Cardiac septum (tissue), 1 donor: ENCODE measurements at regions not wholly inside any gene's neighbourhood (a gene's known extent, or its start where the extent isn't known, plus 50 kb on each side); places are given as distances from the start of the nearest gene placed in this dataset.

Source experiments
- DNase-seq: peaks from one replicate; pipeline ENCODE4 v3.0.0-alpha.2; 2020; ENCODE audit warnings: low spot score
- intact Hi-C: fragments of 100-400 bp; cut with DNase I; formaldehyde crosslinking; loops from one replicate; pipeline ENCODE4 v1.14.0; 2022
- donor health status: DM: no; HTN: no; CAD: no.

DNA sequence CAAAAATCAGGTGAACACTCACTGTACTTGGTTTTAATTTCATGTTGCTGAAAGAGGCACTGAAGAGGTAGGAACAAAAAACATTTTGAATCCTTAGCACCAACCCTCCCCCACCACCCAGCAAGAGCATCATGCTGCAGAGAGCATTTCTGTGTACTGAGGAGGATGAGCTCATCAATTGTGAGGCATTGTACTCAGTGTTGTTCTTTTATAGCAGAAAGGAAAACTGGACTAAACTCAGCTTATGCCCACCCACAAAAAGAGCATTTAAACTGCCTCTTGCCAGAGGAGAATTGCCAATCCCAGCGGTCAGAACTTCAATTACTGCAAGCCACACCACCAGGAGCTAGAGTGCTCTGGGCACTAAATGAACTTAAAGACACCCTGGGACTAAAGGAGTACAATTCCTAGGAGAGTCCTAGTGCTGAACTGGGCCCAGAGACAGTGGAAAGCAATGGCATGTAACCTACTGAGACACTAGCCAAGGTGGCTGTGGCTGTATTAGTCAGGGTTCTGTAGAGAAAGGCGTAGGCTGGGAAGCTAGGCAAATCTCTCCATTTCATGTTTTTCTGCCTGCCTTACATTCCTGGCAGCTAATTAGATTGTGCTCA is 280.7 kb upstream of the KLHL4 start:
- DNase-seq = no peak
- intact Hi-C loops = no loop called here

DNA sequence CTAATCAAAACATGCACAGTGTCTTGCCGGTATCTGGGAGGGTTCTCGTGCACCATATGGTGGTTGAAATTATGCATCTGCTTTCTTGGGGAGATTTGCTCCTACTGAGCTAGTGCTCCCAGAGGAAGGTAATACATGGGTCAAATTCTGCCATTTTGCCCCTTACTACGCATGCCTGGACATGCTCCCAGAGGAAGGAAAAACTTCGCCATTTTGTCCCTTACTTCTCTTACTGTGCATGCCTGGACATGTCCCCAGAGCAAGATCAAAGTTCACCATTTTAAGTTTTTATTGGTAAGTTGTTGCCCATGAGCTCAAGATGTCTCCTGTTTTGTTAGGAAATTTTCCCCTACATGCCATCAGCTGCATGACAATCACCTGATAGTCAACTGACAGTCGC is 252.1 kb upstream of the KLHL4 start:
- no peak for DNase-seq
- intact Hi-C loops = no loop called here

DNA sequence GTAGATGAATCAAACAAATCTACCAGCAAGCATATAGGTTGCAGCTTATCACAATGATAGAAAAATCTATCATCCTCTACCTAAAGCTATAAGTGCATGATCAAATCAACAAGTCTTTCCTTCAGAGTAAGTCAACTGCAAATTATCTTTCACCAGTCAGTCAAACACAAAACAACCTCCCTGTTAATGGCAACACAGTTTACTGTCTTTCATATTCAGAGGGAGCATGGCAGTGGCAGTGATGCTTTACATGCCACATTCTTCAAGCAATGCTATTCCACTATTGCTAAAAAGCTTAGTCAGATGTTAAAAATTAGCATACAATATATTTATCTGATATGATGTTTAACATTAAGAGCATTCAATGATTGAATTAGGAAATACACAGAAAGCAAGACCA is 245.1 kb upstream of the KLHL4 start:
- intact Hi-C loops = no loop called here
- no peak for DNase-seq

DNA sequence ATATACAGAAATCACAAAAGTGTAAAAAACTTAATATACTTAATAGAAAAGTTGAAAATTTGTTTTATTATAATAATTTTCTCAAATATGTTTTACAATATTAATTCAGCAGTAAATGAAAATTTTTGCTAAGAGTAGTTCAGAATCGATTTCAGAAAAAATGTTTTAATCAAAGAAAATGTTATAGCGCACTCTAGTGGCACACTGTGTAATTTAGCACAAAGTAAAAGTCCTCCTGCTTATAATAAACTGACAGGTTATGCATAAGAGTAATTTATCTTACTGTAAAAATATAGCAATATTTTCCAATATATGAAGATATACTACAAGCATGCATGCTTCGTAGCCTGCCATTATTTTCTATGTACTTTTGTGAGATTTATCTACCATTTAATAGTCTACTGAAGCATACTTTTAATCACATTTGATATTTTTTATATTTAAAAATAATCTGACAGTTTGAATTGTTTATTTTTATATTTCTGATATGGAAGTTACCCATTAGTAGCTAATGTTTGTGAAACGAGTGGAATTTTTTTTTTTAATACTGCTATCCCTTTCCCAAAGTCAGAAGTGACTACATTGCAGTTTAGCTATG is 217.9 kb upstream of the KLHL4 start:
- intact Hi-C loops = no loop called here

GRCh38 chrX:87310780-87311179 is 206.8 kb upstream of the KLHL4 start:
- intact Hi-C loops = no loop called here
- DNase-seq = no peak

More for the DNA sequence above, 217.9 kb upstream of the KLHL4 start:
- DNase-seq = no peak

- no peak for DNase-seq
- intact Hi-C loops = no loop called here
Measured at GRCh38 chrX:87327267-87327666, 190.3 kb upstream of the KLHL4 start.

DNA sequence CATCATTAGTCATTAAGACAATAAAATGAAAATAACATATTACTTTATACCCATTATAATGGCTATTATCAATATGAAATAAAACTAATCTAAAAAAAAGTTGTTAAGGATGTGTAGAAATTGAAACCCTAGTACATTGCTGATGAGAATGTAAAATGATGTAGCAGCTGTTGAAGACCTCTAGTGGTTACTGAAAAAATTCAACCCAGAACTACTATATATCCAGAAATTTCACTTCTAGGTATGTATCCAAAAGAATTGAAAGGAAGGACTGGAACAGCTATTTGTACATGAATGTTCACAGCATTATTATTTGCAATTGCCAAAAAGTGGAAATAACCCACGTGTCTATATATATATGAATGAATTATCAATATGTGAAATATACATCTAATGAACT is 180.3 kb upstream of the KLHL4 start:
- intact Hi-C loops = loop anchor here (5.0 kb wide), 1 partner anchor 330 kb away; no protein-coding TSS in a partner anchor

DNA sequence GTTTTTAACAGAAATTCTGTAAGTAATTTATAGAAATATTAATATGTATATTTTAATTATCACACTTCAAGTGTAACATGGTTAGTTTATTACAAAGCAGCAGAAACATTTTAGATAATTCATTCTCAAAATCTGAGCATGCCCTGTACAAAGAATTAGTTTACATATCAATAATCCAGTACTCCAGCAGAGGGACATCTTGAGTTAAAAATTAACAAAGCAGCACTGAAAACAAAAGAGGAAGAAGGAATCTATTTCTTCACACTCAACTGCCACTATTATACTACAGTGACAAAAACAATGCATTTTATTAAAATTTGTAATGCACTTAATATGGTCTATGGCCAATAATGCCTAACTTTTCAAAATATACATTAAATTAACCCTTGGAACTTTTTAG is 179.1 kb upstream of the KLHL4 start:
- intact Hi-C loops = loop anchor here (5.0 kb wide), 1 partner anchor 329 kb away; no protein-coding TSS in a partner anchor
- no peak for DNase-seq

More for the DNA sequence above, 180.3 kb upstream of the KLHL4 start:
- no peak for DNase-seq

GRCh38 chrX:87370865-87371264 is 146.7 kb upstream of the KLHL4 start:
- no peak for DNase-seq
- intact Hi-C loops = no loop called here

DNA sequence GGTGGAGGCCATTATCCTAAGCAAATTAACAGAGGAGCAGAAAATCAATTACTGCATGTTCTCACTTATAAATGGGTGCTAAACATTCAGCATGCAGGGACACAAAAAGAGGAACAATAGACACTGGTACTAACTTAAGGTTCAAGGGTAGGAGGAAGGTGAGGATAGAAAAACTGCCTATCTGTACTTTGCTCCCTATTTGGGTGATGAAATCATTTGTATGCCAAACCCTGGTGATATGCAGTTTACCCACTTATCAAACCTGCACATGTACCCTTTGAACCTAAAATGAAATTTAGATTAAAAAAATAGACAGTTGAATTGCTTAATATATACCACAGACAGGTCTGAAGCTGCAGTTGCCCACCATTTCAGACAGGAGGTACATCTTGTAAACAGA is 143.3 kb upstream of the KLHL4 start:
- intact Hi-C loops = no loop called here
- no peak for DNase-seq

GRCh38 chrX:87376896-87377295 is 140.7 kb upstream of the KLHL4 start:
- no peak for DNase-seq
- intact Hi-C loops = no loop called here

DNA sequence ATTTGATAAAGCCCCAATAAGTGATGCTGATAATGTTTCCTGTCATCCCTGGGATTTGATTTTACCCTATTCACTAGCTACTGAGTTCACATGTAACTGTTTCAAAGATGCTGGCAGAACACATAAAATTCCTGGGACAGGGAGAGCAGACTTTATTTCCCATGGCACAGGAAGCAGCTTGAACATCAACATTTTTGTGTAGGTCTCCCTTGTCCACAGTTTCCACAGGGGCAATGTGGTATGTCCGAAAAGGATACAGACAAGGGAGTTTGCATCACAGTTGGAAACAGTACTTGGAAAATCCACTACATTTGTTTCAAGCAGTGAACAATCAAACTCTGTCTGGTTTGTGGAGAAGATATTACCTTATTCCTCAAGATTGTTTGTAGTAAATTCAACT is 129.2 kb upstream of the KLHL4 start:
- no peak for DNase-seq
- intact Hi-C loops = no loop called here

- DNase-seq = no peak
- intact Hi-C loops = no loop called here
Measured at GRCh38 chrX:87391742-87392141, 125.9 kb upstream of the KLHL4 start.

DNA sequence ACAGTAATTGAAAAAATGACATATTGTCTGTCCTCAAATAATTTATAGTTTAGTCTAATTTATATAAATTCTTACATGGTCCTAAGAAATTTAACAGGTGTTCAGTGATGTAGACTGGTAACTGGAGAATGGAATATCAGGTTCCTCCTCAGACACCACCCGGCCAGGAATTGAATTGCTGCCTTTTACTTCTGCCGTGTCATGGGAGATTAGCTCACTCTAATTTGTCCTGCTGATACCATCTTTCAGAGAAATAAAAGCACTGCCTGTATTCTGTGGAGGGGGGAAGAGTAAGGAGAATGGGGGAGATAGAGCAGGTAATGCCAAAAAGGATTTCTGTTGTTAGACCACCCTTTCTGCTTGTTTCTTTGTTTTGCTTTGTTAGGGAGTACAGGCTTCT is 125.2 kb upstream of the KLHL4 start:
- intact Hi-C loops = no loop called here
- no peak for DNase-seq

DNA sequence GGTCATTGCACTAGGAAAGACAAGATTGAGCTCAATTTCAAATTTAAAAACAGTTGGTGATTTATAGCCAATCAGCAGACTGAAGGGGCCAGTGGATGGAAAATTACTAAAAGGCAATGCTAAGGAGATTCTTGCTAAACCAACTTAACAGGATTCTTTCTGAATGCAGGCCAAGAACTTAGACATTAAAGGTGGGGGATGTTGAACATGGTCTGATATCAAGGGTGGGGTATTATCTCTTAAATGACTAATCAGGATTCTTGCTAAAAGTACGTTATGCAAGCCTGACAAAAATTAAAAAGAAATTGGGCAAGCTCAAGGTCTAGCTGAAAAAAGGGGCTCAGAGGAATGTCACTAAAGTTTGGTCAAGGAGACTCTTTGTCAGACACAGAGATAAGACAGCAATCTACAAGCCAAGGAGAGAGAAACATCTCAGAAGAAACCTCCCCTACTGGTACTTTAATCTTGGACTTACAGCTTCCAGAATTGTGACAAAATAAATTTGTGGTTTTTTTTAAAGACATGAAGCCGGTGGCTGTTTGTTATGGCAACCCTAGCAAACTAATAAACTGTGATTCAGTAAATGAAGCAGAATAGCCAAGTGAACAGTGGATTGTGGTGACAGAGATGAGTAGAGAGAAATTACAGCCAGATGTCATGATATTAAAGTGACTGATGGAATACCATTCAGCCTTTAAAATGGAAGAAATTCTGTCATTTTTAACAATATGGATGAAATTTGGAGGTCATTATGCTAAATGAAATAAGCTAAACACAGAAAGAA is 120.3 kb upstream of the KLHL4 start:
- intact Hi-C loops = no loop called here
- no peak for DNase-seq

DNA sequence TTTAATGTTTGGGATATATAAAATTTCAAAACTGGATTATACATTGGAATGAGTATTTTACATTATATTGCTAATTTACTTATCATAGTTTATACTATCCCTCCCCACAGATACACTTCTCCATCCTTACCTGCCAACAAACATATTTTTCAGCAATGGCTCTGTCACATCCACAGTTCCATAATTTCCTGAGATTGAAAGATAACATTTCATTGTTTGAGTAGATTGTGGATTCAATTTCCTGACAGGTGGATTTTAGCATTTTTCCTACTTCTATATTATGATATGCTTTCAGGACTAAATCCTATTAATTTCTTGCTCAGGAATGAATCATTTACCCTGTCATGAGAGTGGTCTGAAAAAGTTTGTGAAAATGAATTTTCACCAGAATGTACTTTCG is 115.3 kb upstream of the KLHL4 start:
- no peak for DNase-seq
- intact Hi-C loops = no loop called here

DNA sequence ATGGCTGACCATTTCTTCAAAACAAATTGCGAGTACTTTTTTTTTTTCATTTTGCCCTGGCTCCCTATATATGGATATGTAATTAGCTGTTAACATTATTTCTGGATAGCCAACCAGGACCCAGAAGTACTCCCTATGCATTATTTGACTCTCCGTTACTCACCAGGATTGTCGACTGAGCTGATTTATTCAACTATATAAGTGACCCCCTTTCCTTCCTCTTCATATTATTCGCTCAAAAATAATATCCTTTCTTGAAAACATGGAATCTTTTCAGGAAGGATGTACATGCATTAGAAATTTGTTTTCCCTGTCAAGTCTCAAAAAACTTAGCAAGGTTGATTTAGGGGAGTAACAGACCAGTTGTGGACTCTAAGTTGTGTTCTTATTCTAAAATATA is 114.1 kb upstream of the KLHL4 start:
- intact Hi-C loops = no loop called here
- DNase-seq = no peak

- intact Hi-C loops = no loop called here
Measured at GRCh38 chrX:87409113-87409841, 108.3 kb upstream of the KLHL4 start.

DNA sequence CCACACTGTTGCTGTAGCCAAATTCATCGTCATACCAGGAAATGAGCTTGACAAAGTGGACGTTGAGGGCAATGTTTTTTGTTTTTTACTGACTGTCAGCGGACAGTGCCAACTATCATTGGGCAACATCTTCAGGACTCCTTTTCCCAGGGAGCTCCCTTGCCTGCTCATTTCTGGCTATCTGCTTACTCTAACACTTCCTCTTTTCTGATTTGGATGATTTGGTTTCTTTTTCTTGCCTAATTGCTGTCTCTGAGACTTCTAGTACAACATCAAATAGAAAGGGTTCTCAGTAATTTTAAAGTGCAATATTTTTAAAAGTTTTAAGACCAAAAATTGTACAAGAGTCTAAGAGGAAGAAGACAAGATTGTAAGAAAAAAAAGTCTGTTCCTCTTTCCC is 92.0 kb upstream of the KLHL4 start:
- DNase-seq = no peak
- intact Hi-C loops = no loop called here

More at GRCh38 chrX:87409113-87409841, 108.3 kb upstream of the KLHL4 start:
- DNase-seq = no peak

- DNase-seq = no peak
- intact Hi-C loops = no loop called here
Measured at GRCh38 chrX:87434618-87435017, 83.0 kb upstream of the KLHL4 start.
